K562 (cell line): ENCODE measurements at regions not wholly inside any gene's neighbourhood (a gene's known extent, or its start where the extent isn't known, plus 50 kb on each side); places are given as distances from the start of the nearest gene placed in this dataset.

Experiments used
- ATAC-seq: fragments of 200-7000 bp; cut with Tn5 transposase; 3 replicates; pipeline ENCODE4 v1.9.1; 2020; ENCODE audit warnings: moderate library complexity
- BruUV-seq: library from RNA; stranded (reverse); fragments of 400-500 nt; replicated peaks from 2 replicates; lab custom pipeline; 2021; lab: Mats Ljungman, UMichigan
- CTCF ChIA-PET: fragments of 300-600 bp; formaldehyde crosslinking; extraction: SDS; loops from one replicate; lab custom pipeline; 2021; ENCODE audit warnings: low intra/inter-chr PET ratio; lab: Yijun Ruan, JAX
- POLR2A ChIA-PET: fragments of 300-600, 350-650 bp; sonication (Branson Sonifier 250); formaldehyde crosslinking; extraction: SDS; loops from one replicate; lab custom pipeline; 2021; ENCODE audit warnings: antibody characterized with exemption, inconsistent platforms; lab: Yijun Ruan, JAX
- DNase-seq, 4 experiments: peaks; one replicate each; pipeline versions ENCODE4 v3.0.0 to v3.0.0-alpha.2; 2011 to 2018; ENCODE audit warnings: low spot score in 3 of 4, mixed read lengths in 3 of 4; ENCODE audit errors: extremely low read depth in 1 of 4
- FAIRE-seq: peaks from 2 replicates; lab custom pipeline; 2011; peaks lifted over from hg19 to GRCh38; lab: Jason Lieb, UNC
- H2AFZ ChIP-seq: 2 replicates; pipeline ENCODE4 v1.6.0; 2011; ENCODE audit warnings: low read depth, low read length, control low read depth, inconsistent platforms
- H3K27ac ChIP-seq: fragments of 200-600 bp; 3 replicates; pipeline ENCODE4 v1.8.0; 2011; ENCODE audit warnings: low read depth, mild to moderate bottlenecking, control low read depth, inconsistent platforms, low read length, moderate library complexity, mixed read lengths; ENCODE audit errors: extremely low read depth
- H3K27me3 ChIP-seq, 2 experiments: fragments of 300-600 bp in 1 of 2; 2 replicates in 1 of 2; 3 replicates in 1 of 2; pipeline versions ENCODE4 v1.6.0 to v1.8.0; 2011; ENCODE audit warnings: inconsistent platforms in 2 of 2, low read length in 2 of 2, mild to moderate bottlenecking in 1 of 2, mixed read lengths in 1 of 2, moderate library complexity in 1 of 2; ENCODE audit not compliant: control insufficient read depth in 2 of 2, insufficient read depth in 2 of 2
- H3K36me3 ChIP-seq: fragments of 300-600 bp; 3 replicates; pipeline ENCODE4 v1.8.0; 2011; ENCODE audit warnings: mild to moderate bottlenecking, low read length, inconsistent platforms; ENCODE audit not compliant: control insufficient read depth, insufficient read depth
- H3K4me1 ChIP-seq, 2 experiments: fragments of 200-600 bp in 1 of 2; replicated peaks in 1 of 2; 2 replicates in 1 of 2; 3 replicates in 1 of 2; pipeline versions ENCODE4 v1.5.1 to v1.8.0; 2011; ENCODE audit warnings: inconsistent platforms in 2 of 2, low read length in 2 of 2, mild to moderate bottlenecking in 1 of 2, mixed read lengths in 1 of 2, moderate library complexity in 1 of 2; ENCODE audit not compliant: control insufficient read depth in 2 of 2, insufficient read depth in 2 of 2
- H3K4me2 ChIP-seq: 2 replicates; pipeline ENCODE4 v1.6.1; 2011; ENCODE audit warnings: low read length, control low read depth, inconsistent platforms, mixed read lengths; ENCODE audit not compliant: insufficient read depth
- H3K4me3 ChIP-seq: fragments of 200-600 bp; sonication (generic), shearing (Covaris generic); 2 replicates; pipeline ENCODE4 v1.5.1; 2016; ENCODE audit warnings: control low read depth, inconsistent platforms
- H3K79me2 ChIP-seq: fragments of 200-600 bp; 3 replicates; pipeline ENCODE4 v1.8.0; 2011; ENCODE audit warnings: low read length, inconsistent platforms; ENCODE audit not compliant: control insufficient read depth, insufficient read depth
- H3K9ac ChIP-seq, 2 experiments: 2 replicates each; pipeline versions ENCODE4 v1.6.0 to v1.6.1; 2011; ENCODE audit warnings: low read depth in 2 of 2, low read length in 2 of 2, control low read depth in 1 of 2, inconsistent platforms in 1 of 2, mild to moderate bottlenecking in 1 of 2, mixed read lengths in 1 of 2; ENCODE audit not compliant: insufficient read depth in 1 of 2
- H3K9me1 ChIP-seq: one replicate; pipeline ENCODE4 v1.6.0; 2011; ENCODE audit warnings: inconsistent platforms, mild to moderate bottlenecking, low read length, moderate library complexity; ENCODE audit not compliant: control insufficient read depth, insufficient read depth
- H3K9me3 ChIP-seq: replicated peaks from 2 replicates; pipeline ENCODE4 v1.5.1; 2011; ENCODE audit warnings: low read depth, low read length, inconsistent platforms; ENCODE audit not compliant: control insufficient read depth, insufficient read depth
- H4K20me1 ChIP-seq: replicated peaks from 2 replicates; pipeline ENCODE4 v1.6.1; 2011; ENCODE audit warnings: low read length, inconsistent platforms, mixed read lengths; ENCODE audit not compliant: control insufficient read depth, insufficient read depth
- CTCF ChIP-seq, 3 experiments: IDR thresholded peaks in 2 of 3; conservative IDR thresholded peaks in 1 of 3; 2 replicates each; pipeline ENCODE4 v1.5.1; 2011 to 2012; ENCODE audit warnings: low read length in 3 of 3, mild to moderate bottlenecking in 3 of 3, control low read depth in 2 of 3, improper control_type of control experiment in 1 of 3, inconsistent platforms in 1 of 3, low read depth in 1 of 3, mixed read lengths in 1 of 3, moderate library complexity in 1 of 3; ENCODE audit not compliant: insufficient read depth in 2 of 3
- E4F1 ChIP-seq: fragments of 250-450 bp; sonication (Bioruptor Pico); IDR thresholded peaks from 2 replicates; pipeline ENCODE4 v1.5.0; 2021; ENCODE audit warnings: mild to moderate bottlenecking, borderline replicate concordance
- LEF1 ChIP-seq: fragments of 450-650 bp; IDR thresholded peaks from 2 replicates; pipeline ENCODE4 v1.6.1; 2016; ENCODE audit warnings: mild to moderate bottlenecking
- NCOA1 ChIP-seq: fragments of 450-650 bp; IDR thresholded peaks from 2 replicates; pipeline ENCODE4 v1.6.1; 2016; ENCODE audit warnings: low read depth
- NFYB ChIP-seq: IDR thresholded peaks from 2 replicates; pipeline ENCODE4 v1.6.1; 2011; ENCODE audit warnings: mild to moderate bottlenecking, moderate library complexity; ENCODE audit not compliant: insufficient read length; ENCODE audit errors: extremely low read depth
- PHF8 ChIP-seq: fragments of 200-600 bp; sonication (generic); IDR thresholded peaks from 2 replicates; pipeline ENCODE4 v1.6.1; 2012; ENCODE audit warnings: mixed run types, mild to moderate bottlenecking, inconsistent platforms, low read length, moderate library complexity, borderline replicate concordance
- RHOXF2B ChIP-seq: fragments of 250-450 bp; sonication (Bioruptor Pico); conservative IDR thresholded peaks from 2 replicates; pipeline ENCODE4 v1.5.1; 2021
- SMAD1 ChIP-seq: fragments of 150-350 bp; IDR thresholded peaks from 2 replicates; pipeline ENCODE4 v1.6.1; 2014; ENCODE audit warnings: low read length, low read depth; ENCODE audit not compliant: partially characterized antibody
- SMAD3 ChIP-seq: fragments of 450-650 bp; formaldehyde crosslinking; conservative IDR thresholded peaks from 2 replicates; pipeline ENCODE4 v1.4.0; 2020; ENCODE audit warnings: mild to moderate bottlenecking
- SREBF1 ChIP-seq: fragments of 150-350 bp; IDR thresholded peaks from 2 replicates; pipeline ENCODE4 v1.6.1; 2014; ENCODE audit warnings: antibody characterized with exemption, low read depth, low read length, borderline replicate concordance
- STAT6 ChIP-seq: sonication (generic); formaldehyde crosslinking; IDR thresholded peaks from 2 replicates; pipeline ENCODE4 v1.8.1; 2023; ENCODE audit warnings: mild to moderate bottlenecking, missing genetic modification reagents
- TCF15 ChIP-seq: fragments of 250-450 bp; sonication (Bioruptor Pico); IDR thresholded peaks from 2 replicates; pipeline ENCODE4 v1.8.0; 2022; ENCODE audit warnings: moderate library complexity, mild to moderate bottlenecking, inconsistent platforms
- ZBTB7A ChIP-seq: IDR thresholded peaks from 2 replicates; pipeline ENCODE4 v1.6.1; 2011; ENCODE audit warnings: low read depth, mild to moderate bottlenecking, low read length, moderate library complexity, borderline replicate concordance; ENCODE audit not compliant: control insufficient read depth
- ZC3H8 ChIP-seq: fragments of 450-650 bp; IDR thresholded peaks from 2 replicates; pipeline ENCODE4 v1.6.1; 2017
- ZKSCAN1 ChIP-seq: fragments of 150-350 bp; IDR thresholded peaks from 2 replicates; pipeline ENCODE4 v1.6.1; 2016; ENCODE audit warnings: low read depth, low read length
- ZNF3 ChIP-seq: fragments of 250-450 bp; sonication (Bioruptor Pico); IDR thresholded peaks from 2 replicates; pipeline ENCODE4 v1.5.0; 2021; ENCODE audit warnings: mild to moderate bottlenecking, moderate library complexity
- WGBS: fragments of 100-300 bp; shearing (Covaris generic); methylation state at CpG from one replicate; pipeline ENCODE4 v1.1.6; 2016; ENCODE audit warnings: low coverage, mixed read lengths; ENCODE audit not compliant: insufficient coverage; ENCODE audit errors: missing lambda C conversion rate; 5-methylcytosine and 5-hydroxymethylcytosine counted together
- in situ Hi-C: fragments of 300-500 bp; cut with MboI; formaldehyde crosslinking; loops from 4 replicates; pipeline ENCODE4 v1.15.0; 2018; ENCODE audit warnings: inconsistent platforms, mixed read lengths
- intact Hi-C: fragments of 100-400 bp; cut with micrococcal nuclease; formaldehyde crosslinking; loops from 2 replicates; pipeline ENCODE4 v1.14.2; 2022

GRCh38 chr14:105993814-105994213 lies 467.4 kb downstream of the TMEM121 start:
- ATAC-seq (no peak), DNase-seq (no peak), FAIRE-seq (no peak)
- ChIA-PET CTCF (no interaction called here), POLR2A (no interaction called here)
- intact Hi-C loops (no loop called here), in situ Hi-C loops (no loop called here)
- Histone ChIP-seq H3K4me3 (no peak overlapping the region), H3K4me1 (no peaks in the 10 kb centered on the region), H3K79me2 (no peaks in the 10 kb centered on the region), H3K36me3 (no peaks in the 10 kb centered on the region), H4K20me1 (no peaks in the 10 kb centered on the region), H3K4me2 (no peak overlapping the region), H3K27ac (no peak overlapping the region), H3K9me3 (no peaks in the 10 kb centered on the region), H2AFZ (no peak overlapping the region), H3K9ac (no peak overlapping the region), H3K9me1 (no peaks in the 10 kb centered on the region), H3K27me3 (no peaks in the 10 kb centered on the region)
- WGBS: 28% methylated on average over 8 of the region's 8 CpGs
- no peak for TF ChIP-seq SMAD1
- TF ChIP-seq ZKSCAN1: no peak
- TF ChIP-seq NFYB: no peak
- TF ChIP-seq ZC3H8: no peak
- no peak for TF ChIP-seq LEF1
- TF ChIP-seq SMAD3 (CRISPR knock-in tag): no peak
- TF ChIP-seq STAT6 (CRISPR knock-in tag): no peak
- TF ChIP-seq E4F1 (CRISPR knock-in tag): no peak
- no peak for TF ChIP-seq ZNF3 (CRISPR knock-in tag)
- TF ChIP-seq NCOA1: no peak
- no peak for TF ChIP-seq PHF8
- TF ChIP-seq RHOXF2B: no peak
- no peak for TF ChIP-seq CTCF (IDR thresholded peaks at IDR 0.05 in 2 of 3, conservative IDR thresholded peaks at IDR 0.05 in 1 of 3; ENCODE audit: insufficient read depth in 2 of 3, low read depth in 1 of 3, low read length in 3 of 3)
- TF ChIP-seq SREBF1: no peak
- TF ChIP-seq TCF15 (CRISPR knock-in tag): no peak
- TF ChIP-seq ZBTB7A: no peak
- no TSS peak for BruUV-seq
